Stimulated activated CD8-positive, alpha-beta memory T cell treated with anti-CD3 and anti-CD28 coated beads, Interleukin-7, amount 100 ng/mL, for 48 hours (primary cell): ENCODE measurements at regions not wholly inside any gene's neighbourhood (a gene's known extent, or its start where the extent isn't known, plus 50 kb on each side); places are given as distances from the start of the nearest gene placed in this dataset.
A peak's percentile ranks its signal among the peaks of the same experiment; 100 is the strongest.

ENCODE experiments used
- DNase-seq, 2 donors: peaks; one replicate each; pipeline ENCODE4 v3.0.0-alpha.2; 2020; ENCODE audit warnings: low read depth in 1 of 2; ENCODE audit errors: extremely low read depth in 1 of 2

- DNase-seq, result no peak
These were observed 318.6 kb downstream of the ZSWIM6 start for GRCh38 chr5:61650661-61651060.

GRCh38 chr5:61651195-61651594, 319.1 kb downstream of the ZSWIM6 start:
- no peak for DNase-seq

- DNase-seq, result no peak
These were observed 320.9 kb downstream of the ZSWIM6 start for GRCh38 chr5:61652916-61653315.

GRCh38 chr5:61653807-61654580, 321.9 kb downstream of the ZSWIM6 start:
- no peak for DNase-seq

GRCh38 chr5:61654876-61655275, 322.8 kb downstream of the ZSWIM6 start:
- DNase-seq, result no peak

GRCh38 chr5:61657010-61657409, 325.0 kb downstream of the ZSWIM6 start:
- DNase-seq, result no peak

- no peak for DNase-seq
These were observed 325.6 kb downstream of the ZSWIM6 start for GRCh38 chr5:61657686-61658085.

- DNase-seq, result peak; percentile 55 to 66
These were observed 326.5 kb downstream of the ZSWIM6 start for GRCh38 chr5:61658592-61659008.

GRCh38 chr5:61659221-61659696, 327.2 kb downstream of the ZSWIM6 start:
- no peak for DNase-seq

- DNase-seq, result no peak
These were observed 330.6 kb downstream of the ZSWIM6 start for GRCh38 chr5:61662670-61663069.

GRCh38 chr5:61666064-61666621, 334.1 kb downstream of the ZSWIM6 start:
- DNase-seq, result no peak

- no peak for DNase-seq
These were observed 335.6 kb downstream of the ZSWIM6 start for GRCh38 chr5:61667525-61668218.

- DNase-seq, result no peak
These were observed 337.5 kb downstream of the ZSWIM6 start for GRCh38 chr5:61669531-61669930.

- DNase-seq, result no peak
These were observed 338.9 kb downstream of the ZSWIM6 start for GRCh38 chr5:61670941-61671340.

- no peak for DNase-seq
These were observed 341.1 kb downstream of the ZSWIM6 start for GRCh38 chr5:61673007-61673735.

GRCh38 chr5:61674378-61674777, 342.3 kb downstream of the ZSWIM6 start:
- DNase-seq, result no peak

- DNase-seq, result no peak
These were observed 343.1 kb downstream of the ZSWIM6 start for GRCh38 chr5:61675015-61675692.

- no peak for DNase-seq
These were observed 345.2 kb downstream of the ZSWIM6 start for GRCh38 chr5:61677220-61677619.

GRCh38 chr5:61678966-61679365, 346.9 kb downstream of the ZSWIM6 start:
- no peak for DNase-seq

GRCh38 chr5:61679562-61679961, 347.5 kb downstream of the ZSWIM6 start:
- no peak for DNase-seq

GRCh38 chr5:61680247-61680646, 348.2 kb downstream of the ZSWIM6 start:
- no peak for DNase-seq
